ENCODE measurements at regions not wholly inside any gene's neighbourhood (a gene's known extent, or its start where the extent isn't known, plus 50 kb on each side); places are given as distances from the start of the nearest gene placed in this dataset.
"Not testable (repeated sequence)": the region's sequence is repeated elsewhere in the genome, so short reads cannot be mapped to it uniquely, and the experiment has no call there.

DNA sequence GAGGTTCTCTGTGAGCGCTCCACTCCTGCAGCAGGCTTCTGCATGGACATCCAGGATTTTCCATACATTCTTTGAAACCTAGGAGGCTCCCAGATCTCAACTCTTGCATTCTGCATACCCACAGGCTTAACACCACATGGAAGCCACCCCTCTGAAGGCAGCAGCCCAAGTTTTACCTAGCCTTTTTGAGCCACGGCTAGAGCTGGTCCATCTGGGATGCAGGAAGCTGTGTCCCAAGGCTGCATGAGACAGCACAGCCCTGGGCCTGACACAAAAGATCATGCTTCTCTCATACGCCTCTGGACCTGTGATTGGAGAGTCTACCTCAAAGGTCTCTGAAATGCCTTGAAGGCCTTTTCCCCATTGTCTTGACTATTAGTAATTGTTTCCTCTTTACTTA lies 53.6 kb upstream of the RPRM start:
- DNase-seq (no peak), ATAC-seq (no peak)
- Histone ChIP-seq H3K36me3 (replicated peaks in 1 of 2; ENCODE audit: insufficient read depth in 1 of 2, low read depth in 2 of 2) (no peaks in the 10 kb centered on the region), H3K4me3 (no peak overlapping the region), H3K27ac (no peak overlapping the region), H3K4me1 (no peaks in the 10 kb centered on the region), H3K9me3 (no peaks in the 10 kb centered on the region), H3K27me3 (no peaks in the 10 kb centered on the region)
- 81 to 82% methylated on average over 3 of the region's 3 CpGs for WGBS, 2 donors
- intact Hi-C loops (cut with DNase I): no loop called here
- TF ChIP-seq CTCF (IDR thresholded peaks at IDR 0.05): no peak
- TF ChIP-seq POLR2A (IDR thresholded peaks at IDR 0.05): no peak

DNA sequence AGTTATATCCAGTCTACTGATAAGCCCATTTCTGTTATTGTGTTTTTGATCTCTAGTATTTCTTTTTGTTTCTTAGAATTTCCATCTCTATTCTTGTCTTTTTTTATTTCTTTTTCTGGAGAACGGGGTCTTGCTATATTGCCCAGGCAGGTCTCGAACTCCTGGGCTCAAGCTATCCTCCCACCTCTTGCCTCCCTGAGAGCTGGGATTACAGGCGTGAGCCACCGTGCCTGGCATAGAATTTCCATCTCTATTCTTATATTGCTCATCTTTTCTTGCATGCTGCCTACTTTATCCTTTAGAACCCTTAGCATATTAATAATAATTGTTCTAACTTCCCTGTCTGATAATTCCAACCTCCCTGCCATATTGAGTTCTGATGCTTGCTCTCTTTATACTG lies 55.2 kb upstream of the RPRM start:
- intact Hi-C loops (cut with DNase I): not testable (repeated sequence)
- WGBS, 2 donors: 83 to 90% methylated on average over 4 of the region's 4 CpGs

DNA sequence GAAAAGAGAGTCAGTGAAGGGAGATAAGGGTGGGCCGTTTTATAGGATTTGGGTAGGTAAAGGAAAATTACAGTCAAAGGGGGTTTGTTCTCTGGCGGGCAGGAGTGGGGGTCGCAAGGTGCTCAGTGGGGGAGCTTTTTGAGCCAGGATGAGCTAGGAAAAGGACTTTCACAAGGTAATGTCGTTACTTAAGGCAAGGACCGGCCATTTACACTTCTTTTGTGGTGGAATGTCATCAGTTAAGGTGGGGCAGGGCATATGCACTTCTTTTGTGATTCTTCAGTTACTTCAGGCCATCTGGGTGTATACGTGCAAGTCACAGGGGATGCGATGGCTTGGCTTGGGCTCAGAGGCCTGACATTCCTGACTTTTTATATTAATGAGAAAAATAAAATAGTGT lies 56.0 kb upstream of the RPRM start:
- H3K27ac ChIP-seq; DNase-seq; H3K4me1 ChIP-seq; ATAC-seq; H3K4me3 ChIP-seq; H3K27me3 ChIP-seq; H3K36me3 ChIP-seq (replicated peaks in 1 of 2; ENCODE audit: insufficient read depth in 1 of 2, low read depth in 2 of 2); intact Hi-C loops (cut with DNase I); H3K9me3 ChIP-seq: not testable (repeated sequence)
- 74 to 77% methylated on average over 7 of the region's 7 CpGs for WGBS, 2 donors

More for the DNA sequence above, 55.2 kb upstream of the RPRM start:
- not testable (repeated sequence) for H3K27me3 ChIP-seq; H3K36me3 ChIP-seq (replicated peaks in 1 of 2; ENCODE audit: insufficient read depth in 1 of 2, low read depth in 2 of 2); H3K4me1 ChIP-seq; H3K27ac ChIP-seq; H3K9me3 ChIP-seq; DNase-seq; ATAC-seq; H3K4me3 ChIP-seq

DNA sequence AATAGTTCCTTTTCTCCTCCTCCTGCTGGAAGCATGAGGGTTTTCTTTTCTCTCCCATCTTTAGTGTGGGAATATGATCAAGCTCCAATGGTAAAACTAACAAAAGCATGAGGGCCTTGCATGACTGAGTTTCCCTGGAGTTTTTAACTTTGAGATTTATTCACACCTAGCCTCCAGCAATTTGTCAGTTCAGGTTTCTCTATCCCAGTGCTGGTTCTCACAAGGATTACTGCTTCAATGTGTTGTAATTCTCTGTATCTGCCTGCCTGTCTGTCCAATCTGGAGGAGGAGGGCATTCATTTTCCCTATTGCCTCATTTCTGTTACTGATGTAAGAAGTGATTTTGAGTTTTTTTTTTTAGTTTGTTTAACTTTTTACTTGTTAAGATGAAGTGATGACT lies 57.6 kb upstream of the RPRM start:
- Histone ChIP-seq H3K9me3 (peaks cover 0 to 5% (median 0%) of the 10 kb centered on the region in 3 donors), H3K27ac (no peak overlapping the region), H3K4me3 (no peak overlapping the region), H3K36me3 (replicated peaks in 1 of 2; ENCODE audit: insufficient read depth in 1 of 2, low read depth in 2 of 2) (no peaks in the 10 kb centered on the region), H3K4me1 (no peaks in the 10 kb centered on the region), H3K27me3 (no peaks in the 10 kb centered on the region)
- intact Hi-C loops (cut with DNase I): no loop called here
- ATAC-seq (no peak), DNase-seq (no peak)
- no peak for TF ChIP-seq CTCF (IDR thresholded peaks at IDR 0.05)

- ATAC-seq; H3K27me3 ChIP-seq; H3K4me1 ChIP-seq; H3K9me3 ChIP-seq; DNase-seq; H3K36me3 ChIP-seq (replicated peaks in 1 of 2; ENCODE audit: insufficient read depth in 1 of 2, low read depth in 2 of 2); intact Hi-C loops (cut with DNase I); H3K4me3 ChIP-seq; H3K27ac ChIP-seq: not testable (repeated sequence)
- WGBS, 2 donors: 83% methylated on average over 1 of the region's 1 CpG; no CpG with 5 or more reads in 1 of the 2 donors
Measured at GRCh38 chr2:153538102-153538501, 59.5 kb upstream of the RPRM start.

- intact Hi-C loops (cut with DNase I): no loop called here
- no peak for DNase-seq
- H3K36me3 ChIP-seq (replicated peaks in 1 of 2; ENCODE audit: insufficient read depth in 1 of 2, low read depth in 2 of 2): no peaks in the 10 kb centered on the region
- no peak overlapping the region for H3K4me3 ChIP-seq
- no peak overlapping the region for H3K27ac ChIP-seq
- H3K4me1 ChIP-seq: no peaks in the 10 kb centered on the region
- WGBS, 2 donors: 32 to 40% methylated on average over 5 of the region's 5 CpGs
- ATAC-seq: no peak
- TF ChIP-seq CTCF (IDR thresholded peaks at IDR 0.05): no peak
- no peak for TF ChIP-seq POLR2A (IDR thresholded peaks at IDR 0.05)
- H3K27me3 ChIP-seq: no peaks in the 10 kb centered on the region
- peaks cover 0 to 5% (median 0%) of the 10 kb centered on the region in 3 donors for H3K9me3 ChIP-seq
Measured at GRCh38 chr2:153543635-153544071, 65.1 kb upstream of the RPRM start.

Measured in body of pancreas (tissue), 4 donors.